ENCODE measurements at regions not wholly inside any gene's neighbourhood (a gene's known extent, or its start where the extent isn't known, plus 50 kb on each side); places are given as distances from the start of the nearest gene placed in this dataset.
"Not testable (repeated sequence)": the region's sequence is repeated elsewhere in the genome, so short reads cannot be mapped to it uniquely, and the experiment has no call there.

- intact Hi-C loops (cut with micrococcal nuclease) = no loop called here
These were observed 249.8 kb downstream of the SETD4 start for GRCh38 chr21:35810431-35810970.

- intact Hi-C loops (cut with micrococcal nuclease) = no loop called here
These were observed 258.9 kb downstream of the SETD4 start for GRCh38 chr21:35801391-35801790.

- intact Hi-C loops (cut with micrococcal nuclease) = not testable (repeated sequence)
These were observed 259.4 kb downstream of the SETD4 start for GRCh38 chr21:35800796-35801385.

GRCh38 chr21:35796844-35797243, 263.5 kb downstream of the SETD4 start:
- intact Hi-C loops (cut with micrococcal nuclease) = no loop called here

GRCh38 chr21:35794527-35794926, 265.8 kb downstream of the SETD4 start:
- intact Hi-C loops (cut with micrococcal nuclease) = not testable (repeated sequence)

- intact Hi-C loops (cut with micrococcal nuclease) = no loop called here
These were observed 267.6 kb downstream of the SETD4 start for GRCh38 chr21:35792569-35793305.

GRCh38 chr21:35791541-35792325, 268.6 kb downstream of the SETD4 start:
- intact Hi-C loops (cut with micrococcal nuclease) = no loop called here

- intact Hi-C loops (cut with micrococcal nuclease) = no loop called here
These were observed 276.6 kb downstream of the SETD4 start for GRCh38 chr21:35783721-35784120.

- intact Hi-C loops (cut with micrococcal nuclease) = no loop called here
These were observed 277.7 kb downstream of the SETD4 start for GRCh38 chr21:35782667-35783066.

- intact Hi-C loops (cut with micrococcal nuclease) = no loop called here
These were observed 279.3 kb downstream of the SETD4 start for GRCh38 chr21:35780983-35781382.

- intact Hi-C loops (cut with micrococcal nuclease) = no loop called here
These were observed 280.4 kb downstream of the SETD4 start for GRCh38 chr21:35779690-35780570.

- intact Hi-C loops (cut with micrococcal nuclease) = no loop called here
These were observed 281.2 kb downstream of the SETD4 start for GRCh38 chr21:35779167-35779566.

- intact Hi-C loops (cut with micrococcal nuclease) = no loop called here
These were observed 283.2 kb downstream of the SETD4 start for GRCh38 chr21:35777081-35777480.

GRCh38 chr21:35775778-35776544, 284.4 kb downstream of the SETD4 start:
- intact Hi-C loops (cut with micrococcal nuclease) = no loop called here

- intact Hi-C loops (cut with micrococcal nuclease) = no loop called here
These were observed 290.0 kb downstream of the SETD4 start for GRCh38 chr21:35770101-35770945.

GRCh38 chr21:35768187-35768586, 292.1 kb downstream of the SETD4 start:
- intact Hi-C loops (cut with micrococcal nuclease) = no loop called here

- intact Hi-C loops (cut with micrococcal nuclease) = no loop called here
These were observed 295.7 kb downstream of the SETD4 start for GRCh38 chr21:35764586-35764985.

- intact Hi-C loops (cut with micrococcal nuclease) = no loop called here
These were observed 296.2 kb downstream of the SETD4 start for GRCh38 chr21:35764077-35764476.

GRCh38 chr21:35754583-35754982, 305.7 kb downstream of the SETD4 start:
- intact Hi-C loops (cut with micrococcal nuclease) = no loop called here
